ENCODE measurements at regions not wholly inside any gene's neighbourhood (a gene's known extent, or its start where the extent isn't known, plus 50 kb on each side); places are given as distances from the start of the nearest gene placed in this dataset.
A peak's percentile ranks its signal among the peaks of the same experiment; 100 is the strongest.

- DNase-seq (ENCODE audit: low read depth in 1 of 2, low spot score in 1 of 2), result no peak
- H3K4me1 ChIP-seq (ENCODE audit: low read depth), result no peaks in the 10 kb centered on the region
- no peak for TF ChIP-seq CTCF (IDR thresholded peaks at IDR 0.05; ENCODE audit: low read depth, low read length)
Observed at GRCh38 chr7:47685151-47685550, 103.2 kb upstream of the TNS3 start.

GRCh38 chr7:47684728-47685127 lies 102.8 kb upstream of the TNS3 start:
- Histone ChIP-seq H3K4me3 (no peak overlapping the region), H3K27ac (no peak overlapping the region), H3K27me3 (no peaks in the 10 kb centered on the region), H3K9me3 (ENCODE audit: low read depth) (no peaks in the 10 kb centered on the region), H3K36me3 (no peaks in the 10 kb centered on the region), H3K4me1 (ENCODE audit: low read depth) (no peaks in the 10 kb centered on the region)
- no peak for DNase-seq (ENCODE audit: low read depth in 1 of 2, low spot score in 1 of 2)
- TF ChIP-seq CTCF (IDR thresholded peaks at IDR 0.05; ENCODE audit: low read depth, low read length), result no peak

More at GRCh38 chr7:47685151-47685550, 103.2 kb upstream of the TNS3 start:
- Histone ChIP-seq H3K27ac (no peak overlapping the region), H3K36me3 (no peaks in the 10 kb centered on the region), H3K4me3 (no peak overlapping the region), H3K27me3 (no peaks in the 10 kb centered on the region), H3K9me3 (ENCODE audit: low read depth) (no peaks in the 10 kb centered on the region)

GRCh38 chr7:47683485-47683898 lies 101.6 kb upstream of the TNS3 start:
- Histone ChIP-seq H3K9me3 (ENCODE audit: low read depth) (no peaks in the 10 kb centered on the region), H3K27me3 (no peaks in the 10 kb centered on the region), H3K4me1 (ENCODE audit: low read depth) (no peaks in the 10 kb centered on the region), H3K36me3 (no peaks in the 10 kb centered on the region), H3K27ac (no peak overlapping the region), H3K4me3 (no peak overlapping the region)
- no peak for TF ChIP-seq CTCF (IDR thresholded peaks at IDR 0.05; ENCODE audit: low read depth, low read length)
- DNase-seq (ENCODE audit: low read depth in 1 of 2, low spot score in 1 of 2), result peak in 1 of 2 donors; percentile 52

- Histone ChIP-seq H3K27ac (no peak overlapping the region), H3K4me1 (ENCODE audit: low read depth) (no peaks in the 10 kb centered on the region), H3K36me3 (no peaks in the 10 kb centered on the region), H3K27me3 (no peaks in the 10 kb centered on the region), H3K9me3 (ENCODE audit: low read depth) (no peaks in the 10 kb centered on the region), H3K4me3 (no peak overlapping the region)
- TF ChIP-seq CTCF (IDR thresholded peaks at IDR 0.05; ENCODE audit: low read depth, low read length), result no peak
- DNase-seq (ENCODE audit: low read depth in 1 of 2, low spot score in 1 of 2), result no peak
Observed at GRCh38 chr7:47682874-47683273, 101.0 kb upstream of the TNS3 start.

- no peak overlapping the region for H3K27ac ChIP-seq
- no peaks in the 10 kb centered on the region for H3K9me3 ChIP-seq (ENCODE audit: low read depth)
- TF ChIP-seq CTCF (IDR thresholded peaks at IDR 0.05; ENCODE audit: low read depth, low read length), result no peak
- H3K4me3 ChIP-seq, result no peak overlapping the region
- DNase-seq (ENCODE audit: low read depth in 1 of 2, low spot score in 1 of 2), result no peak
- H3K36me3 ChIP-seq, result no peaks in the 10 kb centered on the region
- no peaks in the 10 kb centered on the region for H3K27me3 ChIP-seq
- no peaks in the 10 kb centered on the region for H3K4me1 ChIP-seq (ENCODE audit: low read depth)
Observed at GRCh38 chr7:47681249-47681810, 99.4 kb upstream of the TNS3 start.
